Neural progenitor cell (in vitro differentiated cells): ENCODE measurements at regions not wholly inside any gene's neighbourhood (a gene's known extent, or its start where the extent isn't known, plus 50 kb on each side); places are given as distances from the start of the nearest gene placed in this dataset.
"Not testable (repeated sequence)": the region's sequence is repeated elsewhere in the genome, so short reads cannot be mapped to it uniquely, and the experiment has no call there.

Experiments used
- DNase-seq: peaks from one replicate; pipeline ENCODE4 v3.0.0-alpha.2; 2016; ENCODE audit warnings: low spot score
- H2AFZ ChIP-seq: fragments of 200-600 bp; sonication (generic); replicated peaks from 2 replicates; pipeline ENCODE4 v1.6.1; 2016; ENCODE audit warnings: antibody characterized with exemption
- H3F3A ChIP-seq: fragments of 200-600 bp; sonication (generic); 2 replicates; pipeline ENCODE4 v1.6.1; 2016; ENCODE audit warnings: antibody characterized with exemption, low read depth
- H3K27ac ChIP-seq: fragments of 200-600 bp; sonication (generic); 2 replicates; pipeline ENCODE4 v1.5.1; 2016; ENCODE audit warnings: mild to moderate bottlenecking
- H3K27me3 ChIP-seq: fragments of 200-600 bp; sonication (generic); 2 replicates; pipeline ENCODE4 v1.6.1; 2016; ENCODE audit warnings: mild to moderate bottlenecking, moderate library complexity
- H3K36me3 ChIP-seq: fragments of 200-600 bp; sonication (generic); 2 replicates; pipeline ENCODE4 v1.5.1; 2016
- H3K4me1 ChIP-seq: fragments of 200-600 bp; sonication (generic); 2 replicates; pipeline ENCODE4 v1.6.1; 2016; ENCODE audit warnings: mixed run types
- H3K4me2 ChIP-seq: fragments of 200-600 bp; sonication (generic); 2 replicates; pipeline ENCODE4 v1.6.1; 2016
- H3K4me3 ChIP-seq: fragments of 200-600 bp; sonication (generic); 2 replicates; pipeline ENCODE4 v1.5.1; 2016
- H3K79me2 ChIP-seq: fragments of 200-600 bp; sonication (generic); 2 replicates; pipeline ENCODE4 v1.6.1; 2016; ENCODE audit warnings: low read depth
- H3K9ac ChIP-seq: fragments of 200-600 bp; sonication (generic); 2 replicates; pipeline ENCODE4 v1.6.1; 2016
- H3K9me3 ChIP-seq: fragments of 200-600 bp; sonication (generic); 2 replicates; pipeline ENCODE4 v1.5.1; 2016; ENCODE audit warnings: low read depth
- H4K20me1 ChIP-seq: fragments of 200-600 bp; sonication (generic); 2 replicates; pipeline ENCODE4 v1.6.1; 2016; ENCODE audit warnings: low read depth
- H3K27ac Mint-ChIP-seq: 3 replicates; pipeline ENCODE4 v1.8.0; 2021; ENCODE audit warnings: mixed read lengths
- H3K27me3 Mint-ChIP-seq: 2 replicates; pipeline ENCODE4 v1.8.0; 2022; ENCODE audit warnings: low read depth, mild to moderate bottlenecking, inconsistent platforms, moderate library complexity, mixed read lengths; ENCODE audit not compliant: insufficient read depth
- H3K36me3 Mint-ChIP-seq: 3 replicates; pipeline ENCODE4 v1.8.0; 2021; ENCODE audit warnings: mixed read lengths
- H3K4me1 Mint-ChIP-seq: 3 replicates; pipeline ENCODE4 v1.8.0; 2021; ENCODE audit warnings: mixed read lengths
- H3K4me3 Mint-ChIP-seq: 3 replicates; pipeline ENCODE4 v1.8.0; 2021; ENCODE audit warnings: mild to moderate bottlenecking, moderate library complexity, mixed read lengths
- H3K9me3 Mint-ChIP-seq: 3 replicates; pipeline ENCODE4 v1.8.0; 2020; ENCODE audit warnings: mixed read lengths
- CTCF ChIP-seq: fragments of 200-600 bp; sonication (generic); IDR thresholded peaks from 2 replicates; pipeline ENCODE4 v1.5.1; 2017; ENCODE audit warnings: antibody characterized with exemption, mild to moderate bottlenecking
- EZH2 ChIP-seq: fragments of 200-600 bp; sonication (generic); IDR thresholded peaks from 2 replicates; pipeline ENCODE4 v1.6.1; 2017; ENCODE audit warnings: antibody characterized with exemption, mild to moderate bottlenecking, moderate library complexity
- EZH2phosphoT487 ChIP-seq: fragments of 200-600 bp; sonication (generic); IDR thresholded peaks from 2 replicates; pipeline ENCODE4 v1.6.1; 2017; ENCODE audit warnings: antibody characterized with exemption

GRCh38 chr10:91000985-91001384 is 80.1 kb upstream of the ANKRD1 start:
- H3K9ac ChIP-seq, result no peak overlapping the region
- H3K27ac ChIP-seq, result no peak overlapping the region
- no peaks in the 10 kb centered on the region for H4K20me1 ChIP-seq
- DNase-seq, result no peak
- Mint-ChIP-seq H3K4me1 (no peaks in the 10 kb centered on the region), H3K36me3 (no peaks in the 10 kb centered on the region), H3K27ac (no peak overlapping the region), H3K27me3 (peaks cover 8% of the 10 kb centered on the region), H3K4me3 (no peak overlapping the region), H3K9me3 (no peaks in the 10 kb centered on the region)
- H3K27me3 ChIP-seq, result no peaks in the 10 kb centered on the region
- H3K9me3 ChIP-seq, result no peaks in the 10 kb centered on the region
- H3K4me1 ChIP-seq, result peaks cover 4% of the 10 kb centered on the region
- H3K4me3 ChIP-seq, result no peak overlapping the region
- TF ChIP-seq CTCF, result no peak
- TF ChIP-seq EZH2, result no peak
- no peak for TF ChIP-seq EZH2phosphoT487
- no peaks in the 10 kb centered on the region for H3K36me3 ChIP-seq
- H3K4me2 ChIP-seq, result no peak overlapping the region
- H3F3A ChIP-seq, result no peaks in the 10 kb centered on the region
- H2AFZ ChIP-seq, result no peak overlapping the region
- H3K79me2 ChIP-seq, result no peaks in the 10 kb centered on the region

GRCh38 chr10:91002656-91003055 is 81.8 kb upstream of the ANKRD1 start:
- H3F3A ChIP-seq, result no peaks in the 10 kb centered on the region
- no peaks in the 10 kb centered on the region for H3K36me3 ChIP-seq
- Mint-ChIP-seq H3K9me3 (no peaks in the 10 kb centered on the region), H3K4me1 (peaks cover 3% of the 10 kb centered on the region), H3K4me3 (no peak overlapping the region), H3K27ac (no peak overlapping the region), H3K27me3 (peaks cover 8% of the 10 kb centered on the region), H3K36me3 (no peaks in the 10 kb centered on the region)
- no peak overlapping the region for H3K4me3 ChIP-seq
- H3K4me2 ChIP-seq, result no peak overlapping the region
- no peak overlapping the region for H2AFZ ChIP-seq
- no peaks in the 10 kb centered on the region for H3K27me3 ChIP-seq
- no peak overlapping the region for H3K9ac ChIP-seq
- H3K79me2 ChIP-seq, result no peaks in the 10 kb centered on the region
- no peak for DNase-seq
- TF ChIP-seq EZH2 (no peak), EZH2phosphoT487 (no peak), CTCF (no peak)
- H4K20me1 ChIP-seq, result no peaks in the 10 kb centered on the region
- H3K4me1 ChIP-seq, result peaks cover 4% of the 10 kb centered on the region
- no peak overlapping the region for H3K27ac ChIP-seq
- no peaks in the 10 kb centered on the region for H3K9me3 ChIP-seq

GRCh38 chr10:91003379-91003778 is 82.5 kb upstream of the ANKRD1 start:
- H3K27me3 ChIP-seq, H3K27ac Mint-ChIP-seq, H3K9me3 Mint-ChIP-seq: not testable (repeated sequence)

GRCh38 chr10:91005276-91005675 is 84.4 kb upstream of the ANKRD1 start:
- not testable (repeated sequence) for H3K4me1 Mint-ChIP-seq

More at GRCh38 chr10:91003379-91003778, 82.5 kb upstream of the ANKRD1 start:
- not testable (repeated sequence) for H3K4me1 ChIP-seq, DNase-seq, H2AFZ ChIP-seq, H3K9me3 ChIP-seq, H3K36me3 ChIP-seq, H3K4me3 ChIP-seq, H3K36me3 Mint-ChIP-seq, H3K4me3 Mint-ChIP-seq, H3K79me2 ChIP-seq, H3K27me3 Mint-ChIP-seq, H3K9ac ChIP-seq, H3F3A ChIP-seq, H3K27ac ChIP-seq, H4K20me1 ChIP-seq, H3K4me1 Mint-ChIP-seq, H3K4me2 ChIP-seq

More at GRCh38 chr10:91005276-91005675, 84.4 kb upstream of the ANKRD1 start:
- H3K27ac ChIP-seq, H3K9me3 ChIP-seq, H2AFZ ChIP-seq, H4K20me1 ChIP-seq, H3K36me3 ChIP-seq, H3K27ac Mint-ChIP-seq, H3F3A ChIP-seq, H3K4me3 ChIP-seq, H3K27me3 ChIP-seq, H3K4me1 ChIP-seq, H3K9ac ChIP-seq, DNase-seq, H3K4me3 Mint-ChIP-seq, H3K4me2 ChIP-seq, H3K27me3 Mint-ChIP-seq, H3K9me3 Mint-ChIP-seq, H3K79me2 ChIP-seq, H3K36me3 Mint-ChIP-seq: not testable (repeated sequence)
